DND-41 (cell line): ENCODE measurements at regions not wholly inside any gene's neighbourhood (a gene's known extent, or its start where the extent isn't known, plus 50 kb on each side); places are given as distances from the start of the nearest gene placed in this dataset.

Experiments used
- CTCF ChIP-seq: IDR thresholded peaks from 2 replicates; pipeline ENCODE4 v1.5.1; 2012; ENCODE audit warnings: borderline replicate concordance, low read length, moderate library complexity, mild to moderate bottlenecking; ENCODE audit not compliant: poor library complexity, severe bottlenecking; ENCODE audit errors: extremely low read depth
- EZH2 ChIP-seq: IDR thresholded peaks from 3 replicates; pipeline ENCODE4 v1.6.1; 2012; ENCODE audit warnings: borderline replicate concordance, low read depth, mild to moderate bottlenecking, moderate library complexity, low read length, inconsistent platforms; ENCODE audit not compliant: severe bottlenecking

- TF ChIP-seq CTCF, result no peak
- TF ChIP-seq EZH2, result no peak
Observed at GRCh38 chr21:41598561-41599431, 90.8 kb upstream of the TMPRSS2 start.
